HG03159 (cell line): ENCODE measurements at regions not wholly inside any gene's neighbourhood (a gene's known extent, or its start where the extent isn't known, plus 50 kb on each side); places are given as distances from the start of the nearest gene placed in this dataset.

ENCODE experiments used
- ATAC-seq: cut with Tn5 transposase; IDR thresholded peaks from one replicate; pipeline ENCODE4 v1.9.1; 2021; ENCODE audit warnings: mild to moderate bottlenecking, moderate library complexity; ENCODE audit not compliant: unreplicated experiment

DNA sequence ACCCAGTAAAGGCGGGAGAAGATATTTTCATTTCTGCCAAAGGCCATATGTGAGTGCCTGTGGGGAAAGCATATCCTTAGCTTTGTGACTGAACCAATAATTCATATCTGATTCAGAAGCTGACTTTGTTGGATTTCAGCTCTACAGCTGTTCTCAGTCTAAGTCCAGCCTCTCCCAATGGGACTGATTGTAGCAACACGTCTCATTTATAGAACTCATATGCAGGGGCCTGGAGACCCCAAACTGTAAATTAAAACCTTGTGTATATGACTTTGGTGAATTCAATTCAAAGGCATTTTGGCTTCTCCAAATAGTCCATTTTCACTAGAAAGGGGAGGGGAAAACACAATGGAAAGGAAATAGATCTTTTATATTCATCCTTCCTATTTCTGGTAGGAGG is 250.4 kb upstream of the SORL1-AS1 start:
- no peak for ATAC-seq

GRCh38 chr11:121700968-121701367 is 248.2 kb upstream of the SORL1-AS1 start:
- no peak for ATAC-seq

GRCh38 chr11:121699801-121700200 is 247.0 kb upstream of the SORL1-AS1 start:
- no peak for ATAC-seq

GRCh38 chr11:121696931-121697670 is 244.3 kb upstream of the SORL1-AS1 start:
- no peak for ATAC-seq

GRCh38 chr11:121696177-121696871 is 243.6 kb upstream of the SORL1-AS1 start:
- no peak for ATAC-seq

DNA sequence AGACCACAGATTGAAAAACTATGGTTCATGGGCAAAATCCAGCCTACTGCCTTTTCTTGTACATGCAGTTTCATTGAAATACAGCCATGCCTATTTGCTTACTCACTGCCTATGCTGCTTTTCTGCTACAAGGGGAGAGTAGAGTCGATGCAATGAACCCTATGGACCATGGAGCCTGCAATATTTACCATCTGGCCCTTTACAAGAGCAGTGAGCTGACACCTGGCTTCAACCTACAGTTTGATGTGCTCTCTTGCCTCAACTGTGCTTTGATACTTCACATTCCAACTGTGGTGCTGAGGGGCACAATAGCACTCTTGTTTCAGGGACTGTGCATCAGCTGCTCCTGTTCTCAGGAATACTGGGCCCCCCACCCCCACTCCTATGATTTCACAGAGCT is 239.5 kb upstream of the SORL1-AS1 start:
- no peak for ATAC-seq

GRCh38 chr11:121688860-121689614 is 236.3 kb upstream of the SORL1-AS1 start:
- ATAC-seq = no peak

GRCh38 chr11:121688055-121688491 is 235.3 kb upstream of the SORL1-AS1 start:
- no peak for ATAC-seq

DNA sequence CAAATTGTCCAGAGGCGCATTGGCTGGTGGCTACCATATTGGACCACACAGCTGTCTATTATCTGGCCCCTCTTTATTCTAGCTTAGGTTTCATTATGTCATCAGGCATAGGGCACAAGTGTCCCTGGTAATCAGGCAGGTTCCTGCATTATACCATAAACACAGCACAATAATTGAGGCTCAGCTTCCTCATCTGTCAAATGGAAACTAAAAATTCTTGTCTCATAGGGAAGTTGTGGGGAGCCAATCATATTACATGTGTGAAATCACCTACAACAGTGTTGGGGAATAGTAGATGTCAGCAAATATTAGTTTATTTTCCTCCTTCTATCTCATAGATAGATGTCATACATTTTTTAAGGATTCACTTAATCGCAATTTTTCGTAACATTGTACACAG is 231.0 kb upstream of the SORL1-AS1 start:
- no peak for ATAC-seq
